ENCODE measurements at regions not wholly inside any gene's neighbourhood (a gene's known extent, or its start where the extent isn't known, plus 50 kb on each side); places are given as distances from the start of the nearest gene placed in this dataset.

DNA sequence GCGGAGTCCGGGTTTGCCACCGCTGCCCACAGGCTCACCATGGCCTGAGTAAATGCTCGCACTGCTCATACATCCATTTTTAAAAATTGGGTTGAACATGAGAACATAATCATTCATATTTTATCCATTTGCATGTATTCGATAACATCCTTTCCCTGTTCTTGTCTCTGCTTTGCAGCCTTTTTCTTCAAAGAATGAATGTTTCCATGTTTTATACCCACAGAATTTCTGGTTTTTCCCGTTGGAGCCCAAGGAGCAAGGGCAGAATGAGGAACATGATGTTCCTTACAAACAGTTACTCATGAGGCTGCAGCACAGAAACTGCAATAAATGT lies 146.5 kb downstream of the CCDC74A start:
- TF ChIP-seq, protein P1, sequence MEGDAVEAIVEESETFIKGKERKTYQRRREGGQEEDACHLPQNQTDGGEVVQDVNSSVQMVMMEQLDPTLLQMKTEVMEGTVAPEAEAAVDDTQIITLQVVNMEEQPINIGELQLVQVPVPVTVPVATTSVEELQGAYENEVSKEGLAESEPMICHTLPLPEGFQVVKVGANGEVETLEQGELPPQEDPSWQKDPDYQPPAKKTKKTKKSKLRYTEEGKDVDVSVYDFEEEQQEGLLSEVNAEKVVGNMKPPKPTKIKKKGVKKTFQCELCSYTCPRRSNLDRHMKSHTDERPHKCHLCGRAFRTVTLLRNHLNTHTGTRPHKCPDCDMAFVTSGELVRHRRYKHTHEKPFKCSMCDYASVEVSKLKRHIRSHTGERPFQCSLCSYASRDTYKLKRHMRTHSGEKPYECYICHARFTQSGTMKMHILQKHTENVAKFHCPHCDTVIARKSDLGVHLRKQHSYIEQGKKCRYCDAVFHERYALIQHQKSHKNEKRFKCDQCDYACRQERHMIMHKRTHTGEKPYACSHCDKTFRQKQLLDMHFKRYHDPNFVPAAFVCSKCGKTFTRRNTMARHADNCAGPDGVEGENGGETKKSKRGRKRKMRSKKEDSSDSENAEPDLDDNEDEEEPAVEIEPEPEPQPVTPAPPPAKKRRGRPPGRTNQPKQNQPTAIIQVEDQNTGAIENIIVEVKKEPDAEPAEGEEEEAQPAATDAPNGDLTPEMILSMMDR (IDR thresholded peaks at IDR 0.05; ENCODE audit: borderline replicate concordance, extremely low read depth, low read length, poor library complexity, severe bottlenecking): no peak
- no peak for TF ChIP-seq EZH2 (IDR thresholded peaks at IDR 0.05; ENCODE audit: borderline replicate concordance, low read depth, low read length, severe bottlenecking)

All from DND-41 (cell line).